ENCODE measurements at regions not wholly inside any gene's neighbourhood (a gene's known extent, or its start where the extent isn't known, plus 50 kb on each side); places are given as distances from the start of the nearest gene placed in this dataset.

DNA sequence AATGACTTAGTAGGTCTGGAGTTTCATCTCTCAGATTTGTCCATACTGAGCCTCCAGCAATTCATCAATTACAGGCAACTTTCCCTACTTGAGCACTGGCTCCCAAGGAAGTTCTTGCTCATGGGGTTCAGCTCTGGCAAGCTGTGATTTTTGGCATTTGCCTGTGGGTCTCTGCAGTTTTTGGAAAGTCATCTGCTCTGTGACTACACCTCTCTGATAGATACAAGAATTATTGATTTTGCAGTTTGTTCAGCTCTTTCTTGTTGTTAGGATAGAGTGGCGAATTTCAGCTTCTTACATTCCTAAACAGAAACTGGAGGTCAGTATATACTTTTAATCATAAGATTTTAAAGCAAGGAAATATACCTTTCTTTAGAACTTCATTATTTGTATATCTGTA, 209.7 kb upstream of the NPY2R start:
- TF ChIP-seq, protein P1, sequence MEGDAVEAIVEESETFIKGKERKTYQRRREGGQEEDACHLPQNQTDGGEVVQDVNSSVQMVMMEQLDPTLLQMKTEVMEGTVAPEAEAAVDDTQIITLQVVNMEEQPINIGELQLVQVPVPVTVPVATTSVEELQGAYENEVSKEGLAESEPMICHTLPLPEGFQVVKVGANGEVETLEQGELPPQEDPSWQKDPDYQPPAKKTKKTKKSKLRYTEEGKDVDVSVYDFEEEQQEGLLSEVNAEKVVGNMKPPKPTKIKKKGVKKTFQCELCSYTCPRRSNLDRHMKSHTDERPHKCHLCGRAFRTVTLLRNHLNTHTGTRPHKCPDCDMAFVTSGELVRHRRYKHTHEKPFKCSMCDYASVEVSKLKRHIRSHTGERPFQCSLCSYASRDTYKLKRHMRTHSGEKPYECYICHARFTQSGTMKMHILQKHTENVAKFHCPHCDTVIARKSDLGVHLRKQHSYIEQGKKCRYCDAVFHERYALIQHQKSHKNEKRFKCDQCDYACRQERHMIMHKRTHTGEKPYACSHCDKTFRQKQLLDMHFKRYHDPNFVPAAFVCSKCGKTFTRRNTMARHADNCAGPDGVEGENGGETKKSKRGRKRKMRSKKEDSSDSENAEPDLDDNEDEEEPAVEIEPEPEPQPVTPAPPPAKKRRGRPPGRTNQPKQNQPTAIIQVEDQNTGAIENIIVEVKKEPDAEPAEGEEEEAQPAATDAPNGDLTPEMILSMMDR (conservative IDR thresholded peaks at IDR 0.05; ENCODE audit: low read depth, low read length) = no peak
- H3K27ac ChIP-seq = no peak overlapping the region
- H2AFZ ChIP-seq (ENCODE audit: low read depth) = no peak overlapping the region
- H3K27me3 ChIP-seq (ENCODE audit: insufficient read depth, low read depth) = no peaks in the 10 kb centered on the region
- no peak overlapping the region for H3K4me2 ChIP-seq
- H3K4me3 ChIP-seq (IDR thresholded peaks at IDR 0.05; ENCODE audit: insufficient read depth, low read depth, low read length) = no peak overlapping the region
- no peaks in the 10 kb centered on the region for H4K20me1 ChIP-seq (ENCODE audit: insufficient read depth)
- H3K9ac ChIP-seq = no peak overlapping the region
- peaks cover 6% of the 10 kb centered on the region for H3K4me1 ChIP-seq (ENCODE audit: low read depth, poor library complexity, severe bottlenecking)
- no peaks in the 10 kb centered on the region for H3K36me3 ChIP-seq (ENCODE audit: insufficient read depth)
- no peaks in the 10 kb centered on the region for H3K79me2 ChIP-seq (ENCODE audit: insufficient read depth, low read depth)

DNA sequence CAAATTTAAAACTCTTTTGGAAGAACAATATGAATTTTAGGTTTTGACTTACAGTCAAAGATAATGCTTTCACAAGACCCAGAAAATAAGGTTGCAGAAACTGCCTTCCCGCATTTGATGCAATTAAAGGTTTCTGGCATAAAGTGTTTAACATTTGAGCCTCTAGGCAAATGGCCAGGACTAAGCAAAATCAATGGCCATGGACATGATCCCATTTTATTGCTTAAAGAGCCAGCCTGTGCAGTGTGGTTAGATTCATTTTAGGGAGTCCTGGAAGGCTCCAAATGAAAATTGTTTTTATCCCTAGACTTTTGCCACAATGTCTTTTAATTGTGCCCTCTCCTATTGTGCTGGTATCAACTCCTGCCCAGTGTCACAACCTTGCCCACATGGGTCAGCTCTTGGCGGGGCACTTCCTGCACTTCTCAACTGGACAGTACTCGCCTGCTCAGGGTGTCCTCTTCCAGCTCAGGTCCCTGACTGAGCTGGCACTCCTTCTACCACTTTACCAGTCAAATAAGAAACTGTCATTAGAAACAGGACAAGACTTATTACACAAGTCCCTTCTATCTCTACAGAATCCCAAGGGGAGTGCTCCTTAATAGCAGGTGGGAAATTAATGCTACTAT, 208.4 kb upstream of the NPY2R start:
- Histone ChIP-seq H3K4me2 (no peak overlapping the region), H3K36me3 (ENCODE audit: insufficient read depth) (no peaks in the 10 kb centered on the region), H3K4me1 (ENCODE audit: low read depth, poor library complexity, severe bottlenecking) (peaks cover 6% of the 10 kb centered on the region), H3K9ac (no peak overlapping the region), H3K27me3 (ENCODE audit: insufficient read depth, low read depth) (no peaks in the 10 kb centered on the region), H4K20me1 (ENCODE audit: insufficient read depth) (no peaks in the 10 kb centered on the region), H3K4me3 (IDR thresholded peaks at IDR 0.05; ENCODE audit: insufficient read depth, low read depth, low read length) (no peak overlapping the region), H3K27ac (no peak overlapping the region), H3K79me2 (ENCODE audit: insufficient read depth, low read depth) (no peaks in the 10 kb centered on the region), H2AFZ (ENCODE audit: low read depth) (no peak overlapping the region)
- TF ChIP-seq, protein P1 (conservative IDR thresholded peaks at IDR 0.05; ENCODE audit: low read depth, low read length) = no peak

DNA sequence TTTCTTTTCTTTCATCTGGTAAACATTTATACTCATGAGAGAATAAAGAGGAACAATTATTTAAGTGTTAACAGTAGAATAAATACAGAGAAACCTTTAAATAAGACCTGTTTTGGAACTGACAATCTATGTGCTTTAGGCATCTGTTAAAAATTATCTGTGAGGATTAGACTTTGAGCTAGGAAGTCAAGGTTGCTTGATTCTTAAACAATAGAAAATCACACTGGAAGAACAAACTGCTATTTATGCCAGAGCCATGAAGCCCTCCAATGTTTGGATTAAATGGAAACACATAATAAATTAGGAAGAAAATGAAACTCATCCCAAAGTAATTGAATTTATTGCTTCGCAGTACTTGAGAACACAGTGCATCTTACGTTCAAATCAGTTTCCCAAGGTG, 207.2 kb upstream of the NPY2R start:
- Histone ChIP-seq H3K27me3 (ENCODE audit: insufficient read depth, low read depth) (no peaks in the 10 kb centered on the region), H2AFZ (ENCODE audit: low read depth) (no peak overlapping the region)

DNA sequence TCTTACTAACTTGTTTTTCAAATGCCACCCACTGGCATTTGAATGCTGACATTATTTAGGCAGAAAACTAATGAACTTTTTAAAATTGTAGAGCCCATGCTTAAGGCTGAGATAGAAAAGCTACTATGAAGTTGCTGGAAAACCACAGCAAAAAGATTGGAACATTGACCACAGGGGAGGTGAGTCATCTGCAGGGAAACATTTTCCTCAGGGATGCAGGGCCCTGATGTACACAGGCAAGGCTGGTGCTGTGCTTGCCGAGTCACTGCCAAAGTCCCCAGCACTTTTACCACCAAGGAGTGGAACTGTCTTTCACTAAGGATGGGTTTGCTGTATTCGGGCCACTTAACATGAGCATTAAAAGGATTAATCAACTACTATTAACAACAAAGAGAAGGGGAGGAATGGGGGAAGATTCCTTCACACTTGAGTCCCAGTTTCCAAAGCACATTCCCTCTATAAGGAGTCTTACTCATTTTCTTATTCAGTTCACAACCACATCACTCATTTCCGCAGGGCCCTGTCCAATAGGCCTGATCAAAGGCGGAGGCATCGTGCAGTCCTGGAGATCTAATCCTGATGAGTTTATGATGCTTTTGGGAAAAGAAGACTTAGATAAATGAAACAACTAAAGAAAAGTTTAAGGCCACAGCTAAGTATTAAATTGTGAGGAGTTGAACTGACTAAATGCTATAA, 202.9 kb upstream of the NPY2R start:
- Histone ChIP-seq H4K20me1 (ENCODE audit: insufficient read depth) (no peaks in the 10 kb centered on the region), H3K27ac (no peak overlapping the region), H3K4me3 (IDR thresholded peaks at IDR 0.05; ENCODE audit: insufficient read depth, low read depth, low read length) (no peak overlapping the region), H3K27me3 (ENCODE audit: insufficient read depth, low read depth) (no peaks in the 10 kb centered on the region), H3K4me2 (no peak overlapping the region), H3K9ac (no peak overlapping the region), H3K4me1 (ENCODE audit: low read depth, poor library complexity, severe bottlenecking) (no peaks in the 10 kb centered on the region), H3K36me3 (ENCODE audit: insufficient read depth) (no peaks in the 10 kb centered on the region), H3K79me2 (ENCODE audit: insufficient read depth, low read depth) (no peaks in the 10 kb centered on the region), H2AFZ (ENCODE audit: low read depth) (no peak overlapping the region)
- TF ChIP-seq, protein P1 (conservative IDR thresholded peaks at IDR 0.05; ENCODE audit: low read depth, low read length) = no peak

More for the DNA sequence above, 207.2 kb upstream of the NPY2R start:
- no peaks in the 10 kb centered on the region for H4K20me1 ChIP-seq (ENCODE audit: insufficient read depth)
- H3K36me3 ChIP-seq (ENCODE audit: insufficient read depth) = no peaks in the 10 kb centered on the region
- H3K4me3 ChIP-seq (IDR thresholded peaks at IDR 0.05; ENCODE audit: insufficient read depth, low read depth, low read length) = no peak overlapping the region
- peaks cover 6% of the 10 kb centered on the region for H3K4me1 ChIP-seq (ENCODE audit: low read depth, poor library complexity, severe bottlenecking)
- H3K27ac ChIP-seq = no peak overlapping the region
- TF ChIP-seq, protein P1 (conservative IDR thresholded peaks at IDR 0.05; ENCODE audit: low read depth, low read length) = no peak
- H3K9ac ChIP-seq = no peak overlapping the region
- no peaks in the 10 kb centered on the region for H3K79me2 ChIP-seq (ENCODE audit: insufficient read depth, low read depth)
- H3K4me2 ChIP-seq = no peak overlapping the region
